H1 (cell line): ENCODE measurements at regions not wholly inside any gene's neighbourhood (a gene's known extent, or its start where the extent isn't known, plus 50 kb on each side); places are given as distances from the start of the nearest gene placed in this dataset.

Experiments used
- CTCF ChIA-PET: fragments of 300-600 bp; sonication (Branson Sonifier 250); formaldehyde crosslinking; loops from one replicate; lab custom pipeline; 2021; ENCODE audit not compliant: partially characterized antibody; lab: Charles Lee
- POLR2A ChIA-PET: fragments of 300-600 bp; sonication (Branson Sonifier 250); formaldehyde crosslinking; loops from one replicate; lab custom pipeline; 2021; ENCODE audit warnings: inconsistent platforms; ENCODE audit not compliant: partially characterized antibody; lab: Charles Lee
- DNase-seq, 2 experiments: peaks; one replicate each; pipeline versions ENCODE4 v3.0.0 to v3.0.0-alpha.2; 2010 to 2022; ENCODE audit warnings: low spot score in 2 of 2, low read depth in 1 of 2, mixed read lengths in 1 of 2
- FAIRE-seq: peaks from 2 replicates; lab custom pipeline; 2011; peaks lifted over from hg19 to GRCh38; lab: Jason Lieb, UNC
- H2AFZ ChIP-seq: 2 replicates; pipeline ENCODE4 v1.8.1; 2012; ENCODE audit warnings: low read length, inconsistent platforms
- H2AK5ac ChIP-seq: 2 replicates; pipeline ENCODE4 v1.6.1; 2013; ENCODE audit warnings: low read depth, low read length
- H2BK120ac ChIP-seq: replicated peaks from 2 replicates; pipeline ENCODE3; 2013; ENCODE audit warnings: low read depth, low read length, inconsistent platforms
- H2BK12ac ChIP-seq: 2 replicates; pipeline ENCODE4 v1.6.1; 2013; ENCODE audit warnings: low read depth, low read length
- H2BK15ac ChIP-seq: 2 replicates; pipeline ENCODE4 v1.6.1; 2013; ENCODE audit warnings: low read length
- H2BK20ac ChIP-seq: 2 replicates; pipeline ENCODE4 v1.6.1; 2013; ENCODE audit warnings: low read length
- H2BK5ac ChIP-seq: 2 replicates; pipeline ENCODE4 v1.6.1; 2013; ENCODE audit warnings: low read depth, low read length
- H3K14ac ChIP-seq: 2 replicates; pipeline ENCODE4 v1.6.1; 2013; ENCODE audit warnings: inconsistent platforms; ENCODE audit not compliant: insufficient read length
- H3K18ac ChIP-seq: 2 replicates; pipeline ENCODE4 v1.6.1; 2013; ENCODE audit warnings: low read length; ENCODE audit errors: extremely low read depth
- H3K23ac ChIP-seq: 2 replicates; pipeline ENCODE4 v1.6.1; 2013; ENCODE audit warnings: inconsistent platforms; ENCODE audit not compliant: insufficient read length
- H3K23me2 ChIP-seq: 2 replicates; pipeline ENCODE4 v1.6.1; 2013; ENCODE audit warnings: low read depth, low read length
- H3K27ac ChIP-seq: 2 replicates; pipeline ENCODE4 v1.6.1; 2011; ENCODE audit warnings: low read depth, low read length, inconsistent platforms
- H3K27me3 ChIP-seq, 4 experiments: replicated peaks in 1 of 4; 1 replicate in 1 of 4; 2 replicates in 3 of 4; pipeline versions ENCODE4 v1.6.1 to v1.8.1; 2011 to 2013; ENCODE audit warnings: low read length in 3 of 4, mild to moderate bottlenecking in 3 of 4, inconsistent platforms in 2 of 4, mixed read lengths in 2 of 4, moderate library complexity in 1 of 4; ENCODE audit not compliant: control insufficient read depth in 3 of 4, insufficient read depth in 3 of 4; ENCODE audit errors: extremely low read depth in 1 of 4
- H3K36me3 ChIP-seq, 4 experiments: 2 replicates each; pipeline versions ENCODE4 v1.6.1 to v1.8.1; 2011 to 2013; ENCODE audit warnings: mild to moderate bottlenecking in 4 of 4, low read length in 3 of 4, moderate library complexity in 2 of 4, control low read depth in 1 of 4, inconsistent platforms in 1 of 4; ENCODE audit not compliant: insufficient read depth in 4 of 4, control insufficient read depth in 2 of 4
- H3K4ac ChIP-seq: replicated peaks from 2 replicates; pipeline ENCODE3; 2013; ENCODE audit warnings: low read length, low read depth, mixed read lengths, inconsistent platforms; ENCODE audit not compliant: insufficient read length
- H3K4me1 ChIP-seq, 4 experiments: replicated peaks in 1 of 4; 1 replicate in 1 of 4; 2 replicates in 3 of 4; pipeline versions ENCODE4 v1.6.1 to v1.8.1; 2011 to 2013; ENCODE audit warnings: low read length in 3 of 4, inconsistent platforms in 2 of 4, mixed read lengths in 1 of 4; ENCODE audit not compliant: insufficient read depth in 4 of 4, control insufficient read depth in 3 of 4
- H3K4me2 ChIP-seq, 2 experiments: 2 replicates each; pipeline versions ENCODE4 v1.6.1 to v1.8.1; 2011 to 2013; ENCODE audit warnings: low read depth in 2 of 2, low read length in 2 of 2, control low read depth in 1 of 2, inconsistent platforms in 1 of 2, mild to moderate bottlenecking in 1 of 2; ENCODE audit not compliant: insufficient read depth in 1 of 2
- H3K4me3 ChIP-seq, 4 experiments: fragments of 200-600, 300-600 bp in 1 of 4; sonication (generic), shearing (Covaris generic), sonication (Bioruptor Twin) in 1 of 4; 2 replicates each; pipeline versions ENCODE4 v1.5.1 to v1.8.1; 2011 to 2016; ENCODE audit warnings: low read length in 4 of 4, low read depth in 3 of 4, control low read depth in 2 of 4, inconsistent platforms in 2 of 4, mild to moderate bottlenecking in 2 of 4, mixed read lengths in 1 of 4, moderate library complexity in 1 of 4; ENCODE audit not compliant: insufficient read depth in 2 of 4; ENCODE audit errors: extremely low read depth in 1 of 4
- H3K56ac ChIP-seq: replicated peaks from 2 replicates; pipeline ENCODE3; 2013; ENCODE audit warnings: low read depth, mild to moderate bottlenecking, mixed read lengths, low read length, inconsistent platforms; ENCODE audit not compliant: insufficient read length
- H3K79me1 ChIP-seq: 2 replicates; pipeline ENCODE4 v1.6.1; 2013; ENCODE audit warnings: low read depth, low read length, control low read depth
- H3K79me2 ChIP-seq, 2 experiments: 2 replicates each; pipeline versions ENCODE4 v1.6.1 to v1.8.1; 2012 to 2013; ENCODE audit warnings: low read length in 2 of 2, mild to moderate bottlenecking in 2 of 2, inconsistent platforms in 1 of 2; ENCODE audit not compliant: insufficient read depth in 2 of 2, control insufficient read depth in 1 of 2
- H3K9ac ChIP-seq, 4 experiments: replicated peaks in 1 of 4; 1 replicate in 1 of 4; 2 replicates in 3 of 4; pipeline versions ENCODE4 v1.6.1 to v1.8.1; 2011 to 2013; ENCODE audit warnings: low read depth in 3 of 4, low read length in 3 of 4, control low read depth in 2 of 4, mild to moderate bottlenecking in 2 of 4, moderate library complexity in 2 of 4, inconsistent platforms in 1 of 4; ENCODE audit errors: extremely low read depth in 1 of 4
- H3K9me3 ChIP-seq, 2 experiments: 2 replicates each; pipeline versions ENCODE4 v1.6.1 to v1.8.1; 2012 to 2013; ENCODE audit warnings: mild to moderate bottlenecking in 2 of 2, moderate library complexity in 2 of 2, control low read depth in 1 of 2, inconsistent platforms in 1 of 2, low read depth in 1 of 2, low read length in 1 of 2, mixed read lengths in 1 of 2; ENCODE audit not compliant: insufficient read depth in 2 of 2
- H4K20me1 ChIP-seq, 2 experiments: replicated peaks in 1 of 2; 2 replicates each; pipeline versions ENCODE3 to v1.8.1; 2011 to 2013; ENCODE audit warnings: inconsistent platforms in 2 of 2, low read length in 2 of 2, mild to moderate bottlenecking in 1 of 2; ENCODE audit not compliant: insufficient read depth in 2 of 2, control insufficient read depth in 1 of 2
- H4K5ac ChIP-seq: 2 replicates; pipeline ENCODE4 v1.6.1; 2013; ENCODE audit warnings: low read length, low read depth, mixed read lengths, inconsistent platforms; ENCODE audit not compliant: insufficient read length
- H4K8ac ChIP-seq: 2 replicates; pipeline ENCODE4 v1.8.0; 2013; ENCODE audit warnings: mild to moderate bottlenecking, moderate library complexity, low read length, inconsistent platforms; ENCODE audit not compliant: insufficient read depth; ENCODE audit errors: extremely low read depth
- H4K91ac ChIP-seq: replicated peaks from 2 replicates; pipeline ENCODE3; 2013; ENCODE audit warnings: low read length, mixed read lengths, inconsistent platforms; ENCODE audit not compliant: insufficient read length
- EZH2 ChIP-seq: fragments of 200-600 bp; sonication (generic); IDR thresholded peaks from 2 replicates; pipeline ENCODE4 v1.7.1; 2012; ENCODE audit warnings: low read depth, mild to moderate bottlenecking, moderate library complexity, low read length, inconsistent platforms; ENCODE audit not compliant: severe bottlenecking
- KDM4A ChIP-seq: IDR thresholded peaks from one replicate; pipeline ENCODE4 v1.7.1; 2012; ENCODE audit warnings: low read depth, mild to moderate bottlenecking, moderate library complexity, low read length, inconsistent platforms; ENCODE audit not compliant: severe bottlenecking
- MAFK ChIP-seq: IDR thresholded peaks from 2 replicates; pipeline ENCODE4 v1.6.1; 2012; ENCODE audit warnings: low read depth, mild to moderate bottlenecking, improper control_type of control experiment, low read length
- PHF8 ChIP-seq: fragments of 200-600 bp; sonication (generic); conservative IDR thresholded peaks from 2 replicates; pipeline ENCODE4 v1.7.1; 2012; ENCODE audit warnings: low read depth, mild to moderate bottlenecking, inconsistent platforms, low read length, moderate library complexity
- RFX5 ChIP-seq: IDR thresholded peaks from 2 replicates; pipeline ENCODE4 v1.6.1; 2011; ENCODE audit warnings: low read depth, low read length, improper control_type of control experiment, borderline replicate concordance
- WGBS, 2 experiments: shearing (Covaris generic) in 1 of 2; methylation state at CpG; one replicate each; pipeline versions ENCODE4 v1.1.6 to v1.1.7; 2013 to 2015; ENCODE audit warnings: low lambda C conversion rate in 2 of 2, mixed read lengths in 2 of 2, inconsistent platforms in 1 of 2, low coverage in 1 of 2, missing lambda C conversion rate in 1 of 2; ENCODE audit not compliant: insufficient replicate concordance in 2 of 2, insufficient coverage in 1 of 2, insufficient read length in 1 of 2; ENCODE audit errors: extremely low coverage in 1 of 2, missing lambda C conversion rate in 1 of 2; 5-methylcytosine and 5-hydroxymethylcytosine counted together

DNA sequence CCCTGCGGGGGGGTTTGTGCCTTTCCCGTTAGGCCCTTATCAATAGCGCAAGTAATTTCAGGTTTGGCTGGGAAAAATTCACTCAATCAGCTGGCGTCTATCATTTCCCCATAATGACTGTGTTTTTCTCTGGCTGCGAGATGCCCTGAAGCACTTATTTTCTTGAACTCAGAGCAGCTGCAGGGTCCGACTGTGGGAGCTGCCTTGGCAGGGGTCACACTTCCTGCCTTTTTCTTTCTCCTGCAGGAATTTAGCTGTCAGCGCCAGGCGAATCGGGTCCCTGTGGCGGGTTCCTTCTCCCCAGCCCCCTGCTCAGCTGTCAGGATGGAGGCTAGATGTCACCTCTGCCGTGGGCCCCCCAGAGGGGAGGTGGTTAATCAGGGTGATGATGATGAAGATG lies 81.3 kb upstream of the HPCAL1 start:
- H2BK5ac ChIP-seq: no peak overlapping the region
- no peak overlapping the region for H3K27ac ChIP-seq
- no peak for DNase-seq
- no peak overlapping the region for H3K14ac ChIP-seq
- no peaks in the 10 kb centered on the region for H3K9me3 ChIP-seq
- H3K23me2 ChIP-seq: no peaks in the 10 kb centered on the region
- no peak overlapping the region for H2AK5ac ChIP-seq
- H4K8ac ChIP-seq: no peak overlapping the region
- no peak overlapping the region for H2BK15ac ChIP-seq
- H3K79me1 ChIP-seq: no peaks in the 10 kb centered on the region
- 89% methylated on average over 10 of the region's 11 CpGs; no CpG with 5 or more reads in 1 of the 2 experiments for WGBS, 2 experiments
- no peak overlapping the region for H3K9ac ChIP-seq
- no peak overlapping the region for H3K4me3 ChIP-seq
- H3K4me1 ChIP-seq: peaks cover 0 to 3% (median under 1%) of the 10 kb centered on the region in 4 experiments; a peak in 2 of 7 replicates
- FAIRE-seq: no peak
- H3K4ac ChIP-seq: no peak overlapping the region
- no peaks in the 10 kb centered on the region for H3K36me3 ChIP-seq
- ChIA-PET CTCF (interaction anchor here (0.7 to 2.4 kb wide), 7 partner anchors 11 to 214 kb away, joined by 3 to 6 read pairs (median 5); no protein-coding TSS in a partner anchor), POLR2A (no interaction called here)
- H3K23ac ChIP-seq: no peak overlapping the region
- H3K79me2 ChIP-seq: no peaks in the 10 kb centered on the region
- H2BK120ac ChIP-seq: no peak overlapping the region
- H2BK20ac ChIP-seq: no peak overlapping the region
- no peak overlapping the region for H2AFZ ChIP-seq
- no peak overlapping the region for H3K56ac ChIP-seq
- H3K27me3 ChIP-seq: no peaks in the 10 kb centered on the region; a peak in 2 of 7 replicates
- H4K91ac ChIP-seq: no peak overlapping the region
- H3K4me2 ChIP-seq: no peak overlapping the region
- no peaks in the 10 kb centered on the region for H4K20me1 ChIP-seq
- no peak overlapping the region for H2BK12ac ChIP-seq
- no peak overlapping the region for H3K18ac ChIP-seq
- H4K5ac ChIP-seq: no peak overlapping the region
- TF ChIP-seq RFX5 (no peak), MAFK (no peak), EZH2 (no peak), PHF8 (no peak), KDM4A (no peak)
